HG02610 (cell line): ENCODE measurements at regions not wholly inside any gene's neighbourhood (a gene's known extent, or its start where the extent isn't known, plus 50 kb on each side); places are given as distances from the start of the nearest gene placed in this dataset.

Experiments
- ATAC-seq: cut with Tn5 transposase; IDR thresholded peaks from one replicate; pipeline ENCODE4 v1.9.1; 2021; ENCODE audit warnings: mild to moderate bottlenecking, moderate library complexity; ENCODE audit not compliant: unreplicated experiment

DNA sequence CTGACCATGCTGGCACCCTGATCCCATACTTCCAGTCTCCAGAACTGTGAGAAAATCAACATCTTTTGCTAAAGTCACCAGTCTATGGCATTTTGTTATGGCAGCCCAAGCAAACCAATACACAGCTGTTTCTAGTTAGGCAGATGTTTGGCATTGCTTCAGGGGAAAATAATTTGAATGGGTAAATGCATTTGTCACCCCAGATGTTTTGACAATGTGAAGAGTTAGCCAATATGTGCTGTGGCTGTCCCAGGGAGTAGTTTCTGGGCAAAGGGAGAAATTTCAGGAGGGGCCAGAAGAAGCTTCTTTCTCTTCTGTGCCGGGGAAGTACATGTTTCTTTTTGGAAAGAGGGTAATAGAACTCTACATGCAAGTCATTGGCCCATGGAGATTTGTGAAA lies 619.0 kb downstream of the SLC4A3 start:
- no peak for ATAC-seq

- no peak for ATAC-seq
These were observed 620.3 kb downstream of the SLC4A3 start for GRCh38 chr2:220247588-220248350.

DNA sequence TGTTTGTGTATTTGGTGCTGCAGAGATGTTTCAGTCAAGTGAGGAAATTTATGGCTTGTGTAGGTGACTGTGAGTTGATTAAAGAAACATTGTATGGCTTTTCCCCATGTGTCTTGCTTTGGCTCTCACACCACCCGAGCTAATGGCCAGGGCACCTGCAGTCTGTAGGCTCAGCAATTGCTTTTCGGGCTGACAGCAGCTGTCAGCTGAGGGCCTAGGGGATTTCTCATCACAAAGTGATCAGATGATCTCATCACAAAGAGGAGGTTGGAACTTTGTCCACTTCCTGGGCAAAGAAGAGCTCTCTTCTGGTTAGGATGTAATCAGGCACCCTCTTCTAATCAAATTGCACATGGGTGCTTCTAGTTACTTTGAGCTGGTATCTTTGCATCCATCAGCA lies 632.2 kb downstream of the SLC4A3 start:
- no peak for ATAC-seq

- no peak for ATAC-seq
These were observed 635.9 kb downstream of the SLC4A3 start for GRCh38 chr2:220263300-220263699.

DNA sequence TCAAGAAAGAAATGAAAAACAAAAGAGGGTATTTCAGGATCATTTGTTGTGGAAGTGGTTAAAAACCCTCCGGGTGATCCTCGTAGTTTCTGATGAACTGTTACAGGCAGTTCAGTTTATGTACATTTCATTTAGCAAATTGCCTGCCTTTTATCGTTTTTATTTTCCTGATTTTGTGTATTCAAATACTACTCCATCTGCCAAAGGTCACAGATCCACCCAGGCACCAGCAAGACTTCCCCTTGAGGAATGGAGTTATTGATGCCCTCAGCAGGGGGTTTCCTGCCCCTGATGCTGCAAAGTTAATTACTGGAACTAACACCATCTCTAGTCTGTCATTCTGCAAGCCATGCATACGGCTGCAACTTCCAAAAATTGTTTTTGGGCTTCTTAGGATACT lies 641.9 kb downstream of the SLC4A3 start:
- no peak for ATAC-seq

DNA sequence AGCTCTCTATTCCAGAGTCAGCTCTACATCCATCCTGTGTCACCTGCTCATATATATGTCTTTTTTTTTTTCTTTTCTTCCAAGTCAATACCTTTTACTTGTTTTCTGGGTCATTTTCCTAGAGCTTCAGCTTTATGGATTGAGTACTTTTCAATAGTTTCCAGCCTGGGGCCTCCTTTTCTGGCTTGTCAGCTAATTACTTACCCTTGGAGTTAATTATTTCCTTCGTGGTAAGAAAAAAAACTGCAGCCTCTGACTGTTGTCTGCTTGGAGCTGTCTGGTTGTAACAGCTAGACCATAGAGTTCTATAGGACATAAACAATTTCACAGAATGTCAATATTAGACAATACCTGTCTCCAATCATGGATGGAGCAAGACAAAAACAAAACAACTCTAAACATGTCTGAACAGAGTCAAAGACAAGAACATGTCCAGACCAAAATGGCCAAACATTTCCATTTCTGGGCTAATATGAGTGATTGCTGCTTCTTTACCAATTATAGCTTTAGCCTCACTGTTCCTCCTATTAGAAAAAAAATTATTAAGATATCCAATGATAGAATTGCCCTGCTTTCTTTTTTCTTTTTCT lies 643.1 kb downstream of the SLC4A3 start:
- ATAC-seq: no peak

DNA sequence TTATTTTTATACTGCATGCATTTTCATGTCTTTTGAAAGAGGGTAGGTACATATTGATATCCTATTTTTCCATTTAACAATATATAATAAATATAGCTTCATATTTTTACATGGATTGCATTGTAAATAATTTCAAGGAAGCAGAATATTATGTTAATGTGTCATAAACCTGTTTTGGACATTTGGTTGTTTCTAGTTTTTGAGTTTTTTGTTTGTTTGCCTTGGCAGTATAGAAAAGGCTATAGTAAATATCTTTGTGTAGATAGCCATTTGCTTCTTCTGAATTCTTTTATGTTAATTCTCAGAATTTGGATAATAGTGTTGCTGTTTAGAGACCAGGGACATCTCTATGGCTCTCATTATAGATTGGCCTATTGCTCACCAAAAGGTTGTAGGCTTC lies 645.2 kb downstream of the SLC4A3 start:
- ATAC-seq: no peak

DNA sequence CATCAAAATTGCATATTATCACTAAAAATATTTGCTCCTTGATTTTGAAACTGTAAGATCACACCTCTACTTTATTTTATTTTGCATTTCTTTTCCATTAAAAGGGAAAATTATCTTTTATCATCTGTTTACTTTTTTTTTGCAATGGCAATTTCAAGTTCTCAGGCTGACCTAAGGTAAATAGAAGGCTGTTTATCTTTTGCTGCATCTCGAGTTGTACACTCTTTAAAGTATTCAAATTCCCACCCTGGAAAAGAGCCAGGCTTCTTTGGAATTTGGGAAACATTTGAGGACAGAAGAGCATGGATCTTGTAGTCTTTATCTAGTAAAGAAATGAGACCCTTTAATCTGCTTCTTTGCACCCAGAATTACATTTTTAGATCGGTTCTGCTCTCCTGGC lies 645.7 kb downstream of the SLC4A3 start:
- ATAC-seq: no peak

GRCh38 chr2:220275454-220275853 lies 648.0 kb downstream of the SLC4A3 start:
- no peak for ATAC-seq

- ATAC-seq: no peak
These were observed 649.5 kb downstream of the SLC4A3 start for GRCh38 chr2:220276741-220277444.

- no peak for ATAC-seq
These were observed 650.1 kb downstream of the SLC4A3 start for GRCh38 chr2:220277445-220277975.

- ATAC-seq: no peak
These were observed 650.6 kb downstream of the SLC4A3 start for GRCh38 chr2:220278022-220278421.

DNA sequence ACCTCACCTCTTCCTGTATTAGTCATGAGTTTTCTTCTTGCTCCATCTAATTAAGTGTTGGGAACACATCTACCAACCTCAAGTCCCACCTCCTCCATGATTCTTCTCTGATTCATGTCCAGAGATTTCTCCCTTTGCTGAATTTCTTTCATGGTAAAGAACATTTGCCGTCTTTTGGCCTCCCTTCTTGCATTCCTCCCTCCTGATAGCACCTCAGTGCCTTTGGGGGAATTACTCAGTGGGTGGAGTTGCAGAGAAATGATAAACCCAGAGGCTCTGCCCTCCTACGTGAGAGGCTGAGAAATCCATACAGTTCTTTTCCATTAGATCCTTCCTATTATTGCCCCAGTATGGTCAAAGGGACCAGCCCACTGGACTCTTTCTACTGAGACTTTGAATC lies 651.9 kb downstream of the SLC4A3 start:
- ATAC-seq: no peak

DNA sequence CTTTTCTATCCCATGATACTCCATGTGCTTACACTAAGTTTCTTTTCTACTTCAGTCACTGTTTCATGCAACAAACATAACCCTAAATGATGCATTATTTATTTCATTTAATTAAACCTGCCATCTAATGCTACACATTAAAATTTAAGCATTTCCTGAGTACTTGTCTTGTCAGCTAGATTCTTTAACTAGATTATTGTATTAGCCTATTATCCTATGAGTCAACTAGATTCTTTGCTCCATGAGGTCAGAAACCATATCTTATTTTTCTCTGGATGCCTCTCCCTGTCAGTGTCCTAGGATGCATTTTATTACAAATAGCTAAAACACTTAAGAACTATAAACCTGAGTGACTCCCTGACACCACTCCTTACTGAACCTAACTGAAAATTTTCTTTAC lies 652.4 kb downstream of the SLC4A3 start:
- no peak for ATAC-seq

- ATAC-seq: no peak
These were observed 653.3 kb downstream of the SLC4A3 start for GRCh38 chr2:220280736-220281135.

DNA sequence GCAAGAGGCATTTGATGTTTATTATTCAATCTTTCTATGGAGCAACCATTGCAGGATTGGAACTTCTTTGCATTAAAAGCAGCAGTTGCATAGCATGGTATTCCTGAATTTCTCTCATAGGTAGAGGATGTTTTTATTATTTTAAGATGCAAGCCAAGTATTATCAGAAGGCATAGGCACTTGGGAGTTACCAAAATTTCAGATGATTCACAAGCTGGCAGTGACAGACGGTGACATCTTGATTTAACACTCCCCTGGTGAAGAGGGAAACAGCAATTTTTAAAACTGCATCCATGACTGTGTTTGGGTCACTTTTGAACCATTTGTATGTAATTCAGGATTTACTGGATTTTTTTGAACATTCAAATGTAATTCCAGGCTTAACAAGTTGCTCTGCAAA lies 654.3 kb downstream of the SLC4A3 start:
- ATAC-seq: no peak

GRCh38 chr2:220282236-220282635 lies 654.8 kb downstream of the SLC4A3 start:
- ATAC-seq: no peak

GRCh38 chr2:220293966-220294365 lies 666.5 kb downstream of the SLC4A3 start:
- no peak for ATAC-seq

- no peak for ATAC-seq
These were observed 668.7 kb downstream of the SLC4A3 start for GRCh38 chr2:220296174-220296573.

DNA sequence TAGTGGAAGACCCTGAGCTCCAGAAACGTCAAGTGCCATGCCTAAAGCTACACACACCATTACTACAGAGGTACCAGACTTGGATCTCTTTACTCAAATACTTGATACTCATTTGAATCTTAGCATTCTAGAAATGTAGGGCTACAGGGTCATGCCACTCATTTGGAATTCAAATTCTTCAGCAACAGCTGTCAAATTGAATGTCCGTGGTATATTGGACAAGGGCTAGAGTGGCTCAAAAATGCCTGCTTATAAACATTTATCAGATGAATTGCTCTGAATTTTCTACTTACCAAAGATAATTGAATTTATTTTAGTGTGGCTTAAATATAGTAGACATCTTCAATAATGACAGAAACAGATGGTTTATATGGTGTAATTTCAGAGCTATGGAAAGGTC lies 669.7 kb downstream of the SLC4A3 start:
- no peak for ATAC-seq

DNA sequence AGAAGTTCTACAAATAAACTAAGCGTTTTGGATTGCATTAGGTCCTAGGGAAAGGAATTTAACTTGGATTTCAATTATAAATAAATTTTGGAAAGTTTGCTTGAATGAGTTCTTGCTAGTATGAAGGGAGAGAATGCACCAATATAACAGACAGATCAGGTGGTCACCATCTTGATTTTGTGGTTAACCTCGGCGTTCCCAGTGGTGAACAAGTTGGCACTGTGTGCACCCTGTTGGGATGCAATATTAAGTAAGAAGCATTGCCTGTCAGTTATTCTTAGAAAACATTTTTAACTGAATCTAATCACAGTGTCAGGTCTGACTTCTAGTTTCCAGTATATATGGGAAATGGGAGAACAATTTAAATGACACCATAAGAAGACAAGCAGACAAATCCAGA lies 673.4 kb downstream of the SLC4A3 start:
- ATAC-seq: no peak

GRCh38 chr2:220302756-220303155 lies 675.3 kb downstream of the SLC4A3 start:
- no peak for ATAC-seq
